ENCODE measurements at regions not wholly inside any gene's neighbourhood (a gene's known extent, or its start where the extent isn't known, plus 50 kb on each side); places are given as distances from the start of the nearest gene placed in this dataset.

- TF ChIP-seq, protein P1, sequence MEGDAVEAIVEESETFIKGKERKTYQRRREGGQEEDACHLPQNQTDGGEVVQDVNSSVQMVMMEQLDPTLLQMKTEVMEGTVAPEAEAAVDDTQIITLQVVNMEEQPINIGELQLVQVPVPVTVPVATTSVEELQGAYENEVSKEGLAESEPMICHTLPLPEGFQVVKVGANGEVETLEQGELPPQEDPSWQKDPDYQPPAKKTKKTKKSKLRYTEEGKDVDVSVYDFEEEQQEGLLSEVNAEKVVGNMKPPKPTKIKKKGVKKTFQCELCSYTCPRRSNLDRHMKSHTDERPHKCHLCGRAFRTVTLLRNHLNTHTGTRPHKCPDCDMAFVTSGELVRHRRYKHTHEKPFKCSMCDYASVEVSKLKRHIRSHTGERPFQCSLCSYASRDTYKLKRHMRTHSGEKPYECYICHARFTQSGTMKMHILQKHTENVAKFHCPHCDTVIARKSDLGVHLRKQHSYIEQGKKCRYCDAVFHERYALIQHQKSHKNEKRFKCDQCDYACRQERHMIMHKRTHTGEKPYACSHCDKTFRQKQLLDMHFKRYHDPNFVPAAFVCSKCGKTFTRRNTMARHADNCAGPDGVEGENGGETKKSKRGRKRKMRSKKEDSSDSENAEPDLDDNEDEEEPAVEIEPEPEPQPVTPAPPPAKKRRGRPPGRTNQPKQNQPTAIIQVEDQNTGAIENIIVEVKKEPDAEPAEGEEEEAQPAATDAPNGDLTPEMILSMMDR (conservative IDR thresholded peaks at IDR 0.05), result peak; percentile 85
- no peak for TF ChIP-seq ZFX (IDR thresholded peaks at IDR 0.05)
- H3K27ac ChIP-seq, result no peak overlapping the region
Observed at GRCh38 chr9:35553670-35554543, 51.2 kb upstream of the TESK1 start.

- TF ChIP-seq ZFX (IDR thresholded peaks at IDR 0.05), result no peak
- TF ChIP-seq, protein P1 (conservative IDR thresholded peaks at IDR 0.05), result no peak
- H3K27ac ChIP-seq, result no peak overlapping the region
Observed at GRCh38 chr9:35555246-35555701, 49.8 kb upstream of the TESK1 start.
